Transverse colon (tissue), 4 donors: ENCODE measurements at regions not wholly inside any gene's neighbourhood (a gene's known extent, or its start where the extent isn't known, plus 50 kb on each side); places are given as distances from the start of the nearest gene placed in this dataset.
A peak's percentile ranks its signal among the peaks of the same experiment; 100 is the strongest.

ENCODE experiments used
- CTCF ChIP-seq, 5 experiments: fragments of 200-600 bp in 3 of 5; fragments of 450-650 bp in 2 of 5; sonication (generic) in 3 of 5; IDR thresholded peaks; 1 replicate in 2 of 5; 2 replicates in 3 of 5; pipeline ENCODE4 v1.5.1; 2016 to 2017; ENCODE audit warnings: antibody characterized with exemption in 5 of 5, inconsistent platforms in 3 of 5, mild to moderate bottlenecking in 2 of 5, moderate library complexity in 1 of 5
- POLR2A ChIP-seq: fragments of 450-650 bp; IDR thresholded peaks from one replicate; pipeline ENCODE4 v1.6.1; 2016; ENCODE audit warnings: antibody characterized with exemption, mild to moderate bottlenecking, moderate library complexity
- POLR2AphosphoS5 ChIP-seq, 3 donors: sonication (generic); formaldehyde crosslinking; IDR thresholded peaks; one replicate each; pipeline ENCODE4 v1.6.1; 2016; ENCODE audit warnings: antibody characterized with exemption in 3 of 3

GRCh38 chr9:129496473-129497004 lies 124.4 kb downstream of the C9orf50 start:
- TF ChIP-seq CTCF (IDR thresholded peaks at IDR 0.05) (no peak), POLR2A (peak; percentile 71), POLR2AphosphoS5 (IDR thresholded peaks at IDR 0.05) (peak; percentile 74 to 82 (median 77))
